AG04449 (cell line): ENCODE measurements at regions not wholly inside any gene's neighbourhood (a gene's known extent, or its start where the extent isn't known, plus 50 kb on each side); places are given as distances from the start of the nearest gene placed in this dataset.

Source experiments
- CTCF ChIA-PET: fragments of 350-600 bp; formaldehyde crosslinking; extraction: SDS; loops from one replicate; lab custom pipeline; 2021; ENCODE audit warnings: antibody characterized with exemption; lab: Yijun Ruan, JAX
- POLR2A ChIA-PET: fragments of 400-600, 350-600 bp; formaldehyde crosslinking; extraction: SDS; loops from one replicate; lab custom pipeline; 2020; ENCODE audit warnings: antibody characterized with exemption, inconsistent platforms; lab: Yijun Ruan, JAX
- DNase-seq: peaks from one replicate; pipeline ENCODE4 v3.0.0-alpha.2; 2010; ENCODE audit warnings: low read depth, low spot score
- H3K4me3 ChIP-seq: 2 replicates; pipeline ENCODE4 v1.5.1; 2011; ENCODE audit warnings: low read depth, mild to moderate bottlenecking, control low read depth, low read length
- CTCF ChIP-seq: IDR thresholded peaks from one replicate; pipeline ENCODE4 v1.5.1; 2011; ENCODE audit warnings: mild to moderate bottlenecking, moderate library complexity, low read length, control low read depth, inconsistent platforms; ENCODE audit not compliant: insufficient read depth; ENCODE audit errors: missing control alignments

- ChIA-PET CTCF (interaction anchor here (1.0 to 2.2 kb wide), 2 partner anchors 11 to 496 kb away, joined by 3 to 8 read pairs; no protein-coding TSS in a partner anchor), POLR2A (no interaction called here)
- no peak for TF ChIP-seq CTCF
- DNase-seq: no peak
- H3K4me3 ChIP-seq: no peak overlapping the region
Observed at GRCh38 chr2:120583851-120584570, 151.7 kb upstream of the GLI2 start.

DNA sequence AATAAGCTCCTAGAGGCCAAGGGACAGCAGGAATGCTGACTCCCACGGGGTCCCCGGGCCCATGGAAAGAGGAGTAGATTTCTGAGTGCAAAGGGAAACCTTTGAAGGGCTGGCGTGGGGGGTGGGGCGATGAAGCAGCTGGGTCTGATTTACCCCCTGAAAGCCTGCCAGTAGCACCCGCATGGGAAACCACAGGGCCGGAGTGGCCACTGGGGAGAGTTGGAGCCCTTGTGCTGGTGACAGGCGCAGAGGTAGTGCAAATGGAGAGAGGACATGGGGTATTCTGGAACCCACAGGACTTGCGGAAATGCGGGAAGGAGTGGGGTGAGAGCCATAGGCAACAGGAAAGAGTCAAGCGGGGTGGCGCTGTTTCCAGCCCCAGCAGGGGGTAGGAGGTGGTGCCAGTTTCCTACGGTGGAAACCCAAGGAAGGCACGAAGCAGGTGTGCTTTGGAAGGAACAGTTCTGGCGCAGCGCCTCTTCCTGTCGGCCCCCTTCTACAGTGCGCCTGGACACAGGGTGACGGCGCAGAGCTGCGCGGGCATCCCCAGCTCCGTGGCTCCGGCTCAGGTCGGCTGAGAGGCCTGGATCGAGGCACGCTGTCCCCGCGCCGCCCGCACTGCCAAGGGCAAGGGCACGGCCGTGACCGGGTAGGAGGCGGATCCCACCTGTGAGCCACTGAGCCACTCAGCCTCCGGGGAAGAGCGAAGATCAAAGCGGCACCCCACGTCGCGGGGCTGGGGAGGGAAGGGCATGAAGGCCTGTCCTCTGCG lies 149.0 kb upstream of the GLI2 start:
- CTCF ChIA-PET: interaction anchor here (1.6 kb wide), 1 partner anchor 89 kb away, joined by 4 read pairs; no protein-coding TSS in a partner anchor
- POLR2A ChIA-PET: no interaction called here
- DNase-seq: no peak
- H3K4me3 ChIP-seq: no peak overlapping the region
- no peak for TF ChIP-seq CTCF

GRCh38 chr2:120587279-120587996 lies 148.2 kb upstream of the GLI2 start:
- CTCF ChIA-PET: no interaction called here
- DNase-seq: no peak
- POLR2A ChIA-PET: no interaction called here
- TF ChIP-seq CTCF: no peak
- no peak overlapping the region for H3K4me3 ChIP-seq

DNA sequence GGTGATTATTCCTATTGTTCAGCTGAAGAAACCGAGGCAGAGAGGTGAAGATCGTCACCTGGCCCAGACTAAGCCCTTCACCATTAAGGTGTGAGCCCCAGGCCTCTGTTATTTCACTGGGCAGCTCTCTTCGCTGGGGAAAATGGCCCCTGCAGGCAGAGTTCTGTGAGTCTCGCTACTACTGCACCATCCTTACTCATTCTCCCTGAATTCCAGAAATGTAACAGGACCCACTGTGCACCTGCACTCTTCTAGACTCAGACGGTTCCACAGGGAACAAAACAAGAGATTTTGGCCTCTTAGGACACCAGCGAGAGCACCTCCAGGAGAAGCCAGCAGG lies 147.7 kb upstream of the GLI2 start:
- ChIA-PET POLR2A (no interaction called here), CTCF (no interaction called here)
- TF ChIP-seq CTCF: no peak
- no peak for DNase-seq
- H3K4me3 ChIP-seq: no peak overlapping the region

DNA sequence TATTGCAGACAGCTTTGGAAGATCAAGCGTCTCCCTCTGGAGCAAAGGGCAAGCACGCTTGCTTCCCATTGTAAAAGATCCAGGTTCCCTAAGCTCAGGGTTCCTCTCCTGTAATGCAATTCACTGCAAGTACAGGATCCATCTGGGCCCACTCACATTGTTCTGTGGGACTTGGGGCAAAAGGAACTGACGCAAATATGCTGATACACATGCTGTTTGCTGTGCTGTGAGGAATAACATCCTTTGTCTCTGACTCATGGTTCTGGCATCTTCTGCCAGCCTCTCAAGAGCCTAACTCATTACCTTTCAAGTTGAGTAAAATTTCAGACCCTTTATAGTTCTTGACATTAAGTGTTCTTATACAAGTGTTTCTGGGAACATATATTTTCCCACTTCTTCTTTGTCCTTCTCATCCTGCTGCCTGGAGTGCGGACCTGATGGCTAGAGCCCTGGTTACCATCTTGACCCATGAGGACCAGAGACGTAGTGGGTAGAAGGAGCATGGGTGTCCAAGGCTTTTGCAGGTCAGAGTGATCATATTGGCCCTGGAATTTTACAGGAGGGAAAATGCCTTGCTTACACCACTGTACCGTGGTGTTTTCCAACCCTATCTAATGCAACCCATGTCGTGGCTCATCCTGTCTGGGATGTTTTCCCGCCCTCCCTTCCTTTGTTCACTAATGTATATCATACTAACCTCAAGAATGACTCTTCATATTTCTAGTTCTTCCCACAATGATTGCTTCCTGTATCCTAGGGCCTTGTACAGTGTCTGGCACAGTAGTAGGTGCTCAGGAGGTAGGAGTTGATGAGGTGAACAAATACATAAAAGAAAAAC lies 145.7 kb upstream of the GLI2 start:
- H3K4me3 ChIP-seq: no peak overlapping the region
- TF ChIP-seq CTCF: no peak
- ChIA-PET POLR2A (interaction anchor here (0.7 to 1.6 kb wide), 2 partner anchors 24 to 30 kb away, joined by 4 to 6 read pairs; no protein-coding TSS in a partner anchor), CTCF (interaction anchor here (1.0 to 1.2 kb wide), 2 partner anchors 24 to 86 kb away, joined by 3 read pairs; no protein-coding TSS in a partner anchor)
- DNase-seq: peak; percentile 91
